ENCODE measurements at regions not wholly inside any gene's neighbourhood (a gene's known extent, or its start where the extent isn't known, plus 50 kb on each side); places are given as distances from the start of the nearest gene placed in this dataset.

GRCh38 chr5:169433221-169433651, 132.3 kb upstream of the SLIT3 start:
- WGBS, 5 donors = 65 to 77% (median 75%) methylated on average over 5 of the region's 5 CpGs
- Histone ChIP-seq H3K9me3 (no peaks in the 10 kb centered on the region), H3K27ac (no peak overlapping the region), H3K4me1 (peaks cover 0 to 11% (median 2%) of the 10 kb centered on the region in 4 donors), H3K4me3 (no peak overlapping the region), H3K27me3 (peaks cover 0 to 4% (median 2%) of the 10 kb centered on the region in 3 donors), H3K36me3 (no peaks in the 10 kb centered on the region)
- DNase-seq = no peak
- intact Hi-C loops (cut with DNase I; ENCODE audit: low total_unique reads) = no loop called here
- no peak for TF ChIP-seq CTCF (IDR thresholded peaks at IDR 0.05)

GRCh38 chr5:169431386-169431785, 130.4 kb upstream of the SLIT3 start:
- Histone ChIP-seq H3K4me1 (peaks cover 0 to 11% (median 2%) of the 10 kb centered on the region in 4 donors), H3K9me3 (no peaks in the 10 kb centered on the region), H3K36me3 (no peaks in the 10 kb centered on the region), H3K4me3 (no peak overlapping the region), H3K27ac (no peak overlapping the region), H3K27me3 (peaks cover 0 to 2% (median 0%) of the 10 kb centered on the region in 3 donors)
- 55 to 93% (median 91%) methylated on average over 3 of the region's 3 CpGs for WGBS, 5 donors
- no peak for DNase-seq
- intact Hi-C loops (cut with DNase I; ENCODE audit: low total_unique reads) = no loop called here
- TF ChIP-seq CTCF (IDR thresholded peaks at IDR 0.05) = no peak
- no peak for TF ChIP-seq POLR2AphosphoS5 (IDR thresholded peaks at IDR 0.05)
- TF ChIP-seq EP300 (IDR thresholded peaks at IDR 0.05) = no peak
- TF ChIP-seq POLR2A (IDR thresholded peaks at IDR 0.05) = no peak

GRCh38 chr5:169430671-169431070, 129.7 kb upstream of the SLIT3 start:
- Histone ChIP-seq H3K36me3 (no peaks in the 10 kb centered on the region), H3K4me3 (no peak overlapping the region), H3K9me3 (no peaks in the 10 kb centered on the region), H3K27ac (no peak overlapping the region), H3K4me1 (peaks cover 0 to 7% (median 2%) of the 10 kb centered on the region in 4 donors), H3K27me3 (peaks cover 0 to 2% (median 0%) of the 10 kb centered on the region in 3 donors)
- TF ChIP-seq POLR2AphosphoS5 (IDR thresholded peaks at IDR 0.05) = no peak
- no peak for TF ChIP-seq POLR2A (IDR thresholded peaks at IDR 0.05)
- no peak for TF ChIP-seq EP300 (IDR thresholded peaks at IDR 0.05)
- no peak for TF ChIP-seq CTCF (IDR thresholded peaks at IDR 0.05)
- intact Hi-C loops (cut with DNase I; ENCODE audit: low total_unique reads) = no loop called here
- DNase-seq = no peak
- WGBS, 5 donors = 72 to 93% (median 86%) methylated on average over 1 of the region's 1 CpG

GRCh38 chr5:169429044-169429443, 128.1 kb upstream of the SLIT3 start:
- Histone ChIP-seq H3K4me1 (no peaks in the 10 kb centered on the region), H3K9me3 (no peaks in the 10 kb centered on the region), H3K4me3 (no peak overlapping the region), H3K27me3 (no peaks in the 10 kb centered on the region), H3K36me3 (no peaks in the 10 kb centered on the region), H3K27ac (no peak overlapping the region)
- intact Hi-C loops (cut with DNase I; ENCODE audit: low total_unique reads) = no loop called here
- no peak for DNase-seq
- TF ChIP-seq POLR2A (IDR thresholded peaks at IDR 0.05) (no peak), POLR2AphosphoS5 (IDR thresholded peaks at IDR 0.05) (no peak), EP300 (IDR thresholded peaks at IDR 0.05) (no peak)
- 43 to 71% (median 61%) methylated on average over 2 of the region's 2 CpGs for WGBS, 5 donors

- TF ChIP-seq POLR2AphosphoS5 (IDR thresholded peaks at IDR 0.05) (no peak), POLR2A (IDR thresholded peaks at IDR 0.05) (no peak)
- no peaks in the 10 kb centered on the region for H3K36me3 ChIP-seq
- H3K4me3 ChIP-seq = no peak overlapping the region
- no peak for DNase-seq
- intact Hi-C loops (cut with DNase I; ENCODE audit: low total_unique reads) = no loop called here
- no peaks in the 10 kb centered on the region for H3K9me3 ChIP-seq
- H3K27me3 ChIP-seq = no peaks in the 10 kb centered on the region
- no peaks in the 10 kb centered on the region for H3K4me1 ChIP-seq
- 74 to 84% (median 78%) methylated on average over 6 of the region's 6 CpGs for WGBS, 5 donors
- H3K27ac ChIP-seq = no peak overlapping the region
Measured at GRCh38 chr5:169426784-169427183, 125.8 kb upstream of the SLIT3 start.

Measured in stomach (tissue), 8 donors.